GM12891 (cell line): ENCODE measurements at regions not wholly inside any gene's neighbourhood (a gene's known extent, or its start where the extent isn't known, plus 50 kb on each side); places are given as distances from the start of the nearest gene placed in this dataset.

Experiments
- DNase-seq: peaks from one replicate; pipeline ENCODE4 v3.0.0; 2011; ENCODE audit warnings: low spot score; ENCODE audit not compliant: insufficient read length
- FAIRE-seq: peaks from 2 replicates; lab custom pipeline; 2011; peaks lifted over from hg19 to GRCh38; lab: Jason Lieb, UNC
- PAX5 ChIP-seq: IDR thresholded peaks from 2 replicates; pipeline ENCODE4 v1.6.1; 2011; ENCODE audit warnings: low read length, moderate library complexity, mild to moderate bottlenecking; ENCODE audit not compliant: insufficient read depth, severe bottlenecking
- POLR2A ChIP-seq: IDR thresholded peaks from 2 replicates; pipeline ENCODE4 v1.6.1; 2011; ENCODE audit warnings: low read depth, low read length, control low read depth
- POLR2AphosphoS5 ChIP-seq: IDR thresholded peaks from 2 replicates; pipeline ENCODE4 v1.6.1; 2011; ENCODE audit warnings: low read depth, low read length, control low read depth
- POU2F2 ChIP-seq: IDR thresholded peaks from 2 replicates; pipeline ENCODE4 v1.6.1; 2011; ENCODE audit warnings: low read depth, mild to moderate bottlenecking, control low read depth, low read length, moderate library complexity
- SPI1 ChIP-seq: IDR thresholded peaks from 2 replicates; pipeline ENCODE4 v1.6.1; 2011; ENCODE audit warnings: low read depth, low read length, control low read depth
- TAF1 ChIP-seq: IDR thresholded peaks from 2 replicates; pipeline ENCODE4 v1.6.1; 2011; ENCODE audit warnings: low read depth, low read length, control low read depth

- DNase-seq (no peak), FAIRE-seq (no peak)
- TF ChIP-seq POLR2AphosphoS5 = no peak
- TF ChIP-seq TAF1 = no peak
- TF ChIP-seq SPI1 = no peak
- TF ChIP-seq POLR2A = no peak
These were observed 159.8 kb upstream of the SALL4 start for GRCh38 chr20:51961964-51962761.

DNA sequence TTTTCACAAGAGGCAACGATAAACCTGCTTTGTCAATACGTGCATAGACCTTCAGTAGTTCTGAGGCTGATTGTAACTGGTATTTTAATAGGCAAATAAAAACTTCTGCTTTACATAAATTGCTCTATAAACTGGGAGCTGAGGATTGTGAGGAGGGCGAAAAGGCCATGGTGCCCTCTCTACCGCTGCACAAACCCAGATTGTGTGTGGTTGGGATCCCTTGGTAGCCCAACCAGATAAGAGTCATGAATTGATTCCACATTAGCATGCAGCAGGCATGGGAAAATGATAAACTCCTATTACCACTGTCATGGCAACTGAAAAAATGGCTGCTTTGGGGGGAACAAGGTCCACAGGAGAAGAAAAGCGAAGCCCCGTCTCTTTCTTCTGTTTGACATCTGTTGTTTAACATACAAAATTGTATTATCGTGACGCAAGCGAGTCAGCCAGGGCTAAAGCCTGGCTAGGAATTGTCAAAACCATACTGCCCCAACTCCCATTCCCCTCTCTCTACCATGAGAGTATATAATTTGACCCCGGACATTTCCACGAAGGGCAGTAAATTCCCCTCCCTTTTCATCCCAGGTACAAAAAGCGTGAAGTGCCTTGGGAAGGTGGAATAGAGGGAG is 157.8 kb upstream of the SALL4 start:
- FAIRE-seq (no peak), DNase-seq (no peak)
- TF ChIP-seq POLR2A = no peak
- no peak for TF ChIP-seq SPI1
- TF ChIP-seq POU2F2 = no peak
- TF ChIP-seq TAF1 = no peak
- TF ChIP-seq PAX5 = no peak
- TF ChIP-seq POLR2AphosphoS5 = no peak

DNA sequence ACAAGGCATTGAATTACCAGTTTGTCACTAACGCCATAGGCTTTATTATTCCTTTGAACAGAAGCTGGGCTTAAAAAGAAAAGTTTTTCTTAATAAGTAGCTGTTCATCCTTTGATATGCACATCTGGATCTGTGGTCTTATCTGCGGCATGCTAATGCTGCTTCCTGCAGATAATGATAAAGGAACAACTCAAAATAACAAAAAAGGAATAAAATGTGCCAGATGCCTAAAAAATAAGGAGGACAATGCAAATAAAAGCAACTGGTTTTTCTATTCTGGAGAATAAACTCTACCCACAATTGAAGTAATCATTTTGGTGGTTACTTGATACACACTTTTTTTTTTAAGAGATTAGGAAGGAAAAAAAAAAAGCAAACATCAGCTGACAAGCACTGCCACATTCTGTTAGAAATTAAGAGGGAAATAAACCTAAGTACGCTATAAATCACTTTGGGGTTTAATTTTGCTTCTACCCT is 156.8 kb upstream of the SALL4 start:
- DNase-seq = no peak
- FAIRE-seq = no peak
- TF ChIP-seq POLR2A = no peak
- TF ChIP-seq SPI1 = no peak
- TF ChIP-seq PAX5 = no peak
- TF ChIP-seq POLR2AphosphoS5 = no peak
- no peak for TF ChIP-seq POU2F2
- TF ChIP-seq TAF1 = no peak

DNA sequence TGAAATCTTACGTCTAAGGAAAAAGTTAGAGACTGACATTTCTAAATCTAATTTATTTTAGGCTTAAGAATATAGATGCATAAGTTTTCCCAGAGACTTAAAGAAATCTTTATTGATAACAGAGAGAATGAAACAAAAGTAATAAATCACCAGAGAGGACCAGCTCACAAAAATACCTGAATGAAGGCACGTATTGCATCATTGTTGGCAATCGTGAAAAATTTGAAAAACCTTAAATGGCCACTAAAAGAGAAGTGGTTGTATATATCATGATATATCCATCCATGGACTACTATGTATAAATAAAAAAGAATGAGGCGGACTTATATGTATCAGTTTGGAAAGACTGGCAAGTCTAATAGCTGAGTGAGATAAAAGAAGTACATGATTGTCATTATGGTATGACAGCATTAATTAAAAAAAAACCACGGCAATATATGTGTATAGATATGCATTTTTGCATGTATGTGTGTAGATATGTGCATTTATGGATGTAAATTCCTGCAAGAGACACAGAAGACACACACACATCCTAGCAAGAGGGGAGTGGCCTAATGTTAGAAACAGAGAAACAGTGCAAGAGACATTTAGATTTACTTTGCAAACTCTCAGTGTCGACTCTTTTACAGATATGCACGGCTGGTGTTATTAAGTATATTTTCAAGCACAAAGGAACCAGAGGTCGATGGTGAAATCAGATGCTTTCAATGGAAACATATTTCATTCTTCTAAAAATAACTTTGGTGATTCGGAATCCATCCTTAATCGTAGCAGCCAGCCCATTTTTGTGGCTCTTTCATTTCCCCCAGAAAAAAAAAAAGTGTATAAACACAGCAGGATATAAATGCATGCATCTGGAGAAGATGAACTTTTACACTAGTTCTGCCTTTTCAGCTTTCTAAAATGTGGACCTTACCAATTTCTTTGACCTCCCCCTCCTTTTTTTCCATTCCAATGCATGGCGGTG is 156.1 kb upstream of the SALL4 start:
- TF ChIP-seq POU2F2 (no peak), POLR2AphosphoS5 (no peak), TAF1 (no peak), POLR2A (no peak), PAX5 (no peak), SPI1 (no peak)
- no peak for DNase-seq
- no peak for FAIRE-seq

GRCh38 chr20:51955756-51956155 is 153.4 kb upstream of the SALL4 start:
- FAIRE-seq = no peak
- DNase-seq = no peak
- no peak for TF ChIP-seq POLR2A
- no peak for TF ChIP-seq POU2F2
- TF ChIP-seq TAF1 = no peak
- TF ChIP-seq PAX5 = no peak
- TF ChIP-seq POLR2AphosphoS5 = no peak
- TF ChIP-seq SPI1 = no peak

DNA sequence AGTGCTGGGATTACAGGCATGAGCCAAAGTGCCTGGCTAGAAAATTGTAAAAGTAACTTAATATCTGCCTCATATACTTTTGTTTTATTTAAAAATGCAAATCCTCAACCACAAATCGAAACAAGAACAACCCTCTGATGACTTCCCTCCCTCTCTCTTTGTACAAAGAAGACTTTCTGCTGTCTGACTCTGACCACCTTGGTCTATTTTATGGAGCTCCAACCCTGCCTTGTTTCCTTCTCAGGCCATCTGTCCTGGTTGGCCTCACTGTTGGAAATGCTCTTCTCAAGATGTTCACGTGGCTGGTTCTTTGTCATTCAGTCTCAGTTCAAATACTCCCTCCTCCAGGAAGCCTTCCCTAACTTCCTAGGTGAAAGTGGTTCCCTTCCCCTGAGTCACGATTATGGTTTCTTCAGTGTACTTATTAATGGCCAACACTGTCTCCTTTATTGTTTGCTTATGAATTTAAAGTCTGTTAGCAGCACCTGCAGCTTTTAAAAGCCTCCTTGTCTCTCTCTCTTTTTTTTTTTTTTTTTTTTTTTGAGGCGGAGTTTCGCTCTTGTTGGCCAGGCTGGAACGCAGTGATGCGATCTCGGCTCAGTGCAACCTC is 151.5 kb upstream of the SALL4 start:
- TF ChIP-seq PAX5 = no peak
- no peak for TF ChIP-seq POLR2AphosphoS5
- TF ChIP-seq TAF1 = no peak
- TF ChIP-seq POU2F2 = no peak
- no peak for TF ChIP-seq POLR2A
- no peak for TF ChIP-seq SPI1
- no peak for FAIRE-seq
- DNase-seq = no peak

GRCh38 chr20:51950926-51951325 is 148.6 kb upstream of the SALL4 start:
- DNase-seq (no peak), FAIRE-seq (no peak)
- TF ChIP-seq POLR2A (no peak), SPI1 (no peak), PAX5 (no peak), TAF1 (no peak), POU2F2 (no peak), POLR2AphosphoS5 (no peak)

GRCh38 chr20:51946586-51946985 is 144.3 kb upstream of the SALL4 start:
- DNase-seq (no peak), FAIRE-seq (no peak)
- no peak for TF ChIP-seq PAX5
- no peak for TF ChIP-seq TAF1

DNA sequence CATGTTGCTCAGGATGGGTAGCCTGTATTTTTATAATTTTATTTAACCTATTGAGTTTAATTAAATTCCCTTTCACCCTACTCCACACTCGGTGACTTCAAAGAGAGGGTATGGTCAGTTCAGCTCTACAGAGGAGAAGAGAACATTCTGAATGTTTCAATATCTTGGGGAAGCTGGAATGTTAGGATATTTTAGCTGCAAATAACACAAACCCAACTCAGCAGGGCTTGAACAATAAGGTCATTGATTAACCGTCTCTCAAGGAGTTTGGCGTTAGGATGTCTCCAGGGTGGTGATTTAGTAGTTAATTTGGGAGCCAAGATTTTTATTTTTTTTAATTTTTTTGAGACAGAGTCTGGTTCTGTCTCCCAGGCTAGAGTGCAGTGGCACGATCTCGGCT is 143.6 kb upstream of the SALL4 start:
- TF ChIP-seq POLR2AphosphoS5 = no peak
- no peak for TF ChIP-seq SPI1
- no peak for TF ChIP-seq TAF1
- TF ChIP-seq POU2F2 = no peak
- no peak for TF ChIP-seq PAX5
- TF ChIP-seq POLR2A = no peak
- FAIRE-seq (no peak), DNase-seq (no peak)
